ENCODE measurements at regions not wholly inside any gene's neighbourhood (a gene's known extent, or its start where the extent isn't known, plus 50 kb on each side); places are given as distances from the start of the nearest gene placed in this dataset.
"Not testable (repeated sequence)": the region's sequence is repeated elsewhere in the genome, so short reads cannot be mapped to it uniquely, and the experiment has no call there.

DNA sequence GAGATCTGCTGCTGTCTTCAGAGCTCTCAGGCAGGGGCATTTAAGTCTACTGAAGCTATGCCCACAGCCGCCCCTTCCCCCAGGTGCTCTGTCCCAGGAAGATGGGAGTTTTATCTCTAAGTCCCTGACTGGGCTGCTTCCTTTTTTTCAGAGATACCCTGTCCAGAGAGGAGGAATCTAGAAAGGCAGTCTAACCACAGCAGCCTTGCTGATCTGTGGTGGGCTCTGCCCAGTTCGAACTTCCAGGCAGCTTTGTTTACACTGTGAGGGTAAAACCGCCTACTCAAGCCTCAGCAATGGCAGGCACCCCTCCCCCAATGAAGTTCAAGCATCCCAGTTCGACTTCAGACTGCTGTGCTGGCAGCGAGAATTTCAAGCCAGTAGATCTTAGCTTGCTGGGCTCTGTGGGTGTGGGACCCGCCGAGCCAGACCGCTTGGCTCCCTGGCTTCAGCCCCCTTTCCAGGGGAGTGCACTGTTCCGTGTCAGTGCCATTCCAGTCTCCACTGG, 1639.9 kb upstream of the ADGRL3 start:
- H3K23ac ChIP-seq (ENCODE audit: insufficient read length, low read depth, low read length); H2AK5ac ChIP-seq (ENCODE audit: insufficient read length, low read length); H3K18ac ChIP-seq (ENCODE audit: insufficient read length, low read depth, low read length); H3T11ph ChIP-seq (ENCODE audit: low read length); H3K23me2 ChIP-seq (ENCODE audit: insufficient read length, low read depth, low read length, poor library complexity, severe bottlenecking); H3K4ac ChIP-seq (ENCODE audit: low read depth, low read length); H3K27ac Mint-ChIP-seq; H3K79me1 ChIP-seq (ENCODE audit: insufficient read depth, low read depth, low read length, poor library complexity, severe bottlenecking); H3K9me3 ChIP-seq (ENCODE audit: control insufficient read depth, low read depth, low read length); H3K79me2 ChIP-seq (ENCODE audit: insufficient read depth, low read length); H3K27me3 ChIP-seq (ENCODE audit: insufficient read depth, low read length); H2BK12ac ChIP-seq (ENCODE audit: insufficient read length, low read depth, low read length); H4K5ac ChIP-seq (ENCODE audit: insufficient read length, low read depth, low read length); H2BK5ac ChIP-seq (ENCODE audit: insufficient read length, low read length); H3K27me3 Mint-ChIP-seq (ENCODE audit: low read depth); H3K14ac ChIP-seq (ENCODE audit: insufficient read depth, low read length); H3K4me2 ChIP-seq (ENCODE audit: insufficient read depth, insufficient read length, low read length); H3K56ac ChIP-seq (ENCODE audit: insufficient read length, low read depth, low read length); H3K4me1 ChIP-seq (ENCODE audit: insufficient read depth, low read length); H4K91ac ChIP-seq (ENCODE audit: insufficient read length, low read depth, low read length); H4K20me1 ChIP-seq (ENCODE audit: control insufficient read depth, insufficient read depth, insufficient read length); H3K27ac ChIP-seq (ENCODE audit: insufficient read length, low read depth, low read length); H3K9ac ChIP-seq (ENCODE audit: extremely low read depth, insufficient read length, low read length); H3K4me3 Mint-ChIP-seq; H2BK15ac ChIP-seq (ENCODE audit: low read depth, low read length); H3K9me3 Mint-ChIP-seq; H3K36me3 Mint-ChIP-seq (ENCODE audit: insufficient read depth in 1 of 3, low read depth in 3 of 3); H4K8ac ChIP-seq (replicated peaks; ENCODE audit: insufficient read length, low read depth, low read length); H3K4me1 Mint-ChIP-seq; H2BK120ac ChIP-seq (ENCODE audit: low read depth, low read length, poor library complexity, severe bottlenecking): not testable (repeated sequence)
- peak; percentile 31 for DNase-seq
- H2AFZ ChIP-seq (ENCODE audit: low read length), result peak overlapping the region; percentile 40
- peak overlapping the region; percentile 60 for H2BK20ac ChIP-seq (ENCODE audit: low read depth, low read length, poor library complexity, severe bottlenecking)
- WGBS (ENCODE audit: extremely low coverage, insufficient read length, low lambda C conversion rate), result no CpG with 5 or more reads among the region's 9 CpGs

All from H9 (cell line).